Esophagus squamous epithelium (tissue), 4 donors: ENCODE measurements at regions not wholly inside any gene's neighbourhood (a gene's known extent, or its start where the extent isn't known, plus 50 kb on each side); places are given as distances from the start of the nearest gene placed in this dataset.

ENCODE experiments used
- CTCF ChIP-seq, 6 experiments: fragments of 450-650 bp in 4 of 6; fragments of 200-600 bp in 2 of 6; sonication (generic) in 2 of 6; IDR thresholded peaks; one replicate each; pipeline ENCODE4 v1.5.1; 2016 to 2019; ENCODE audit warnings: antibody characterized with exemption in 6 of 6, mild to moderate bottlenecking in 4 of 6, moderate library complexity in 4 of 6
- POLR2A ChIP-seq, 4 donors: fragments of 450-650 bp; IDR thresholded peaks; one replicate each; pipeline ENCODE4 v1.6.1; 2017; ENCODE audit warnings: antibody characterized with exemption in 4 of 4, mild to moderate bottlenecking in 4 of 4, moderate library complexity in 3 of 4

GRCh38 chr15:38028869-38029268 is 94.4 kb downstream of the TMCO5A start:
- no peak for TF ChIP-seq CTCF (IDR thresholded peaks at IDR 0.05)
- TF ChIP-seq POLR2A (IDR thresholded peaks at IDR 0.05) = no peak
